ENCODE measurements at regions not wholly inside any gene's neighbourhood (a gene's known extent, or its start where the extent isn't known, plus 50 kb on each side); places are given as distances from the start of the nearest gene placed in this dataset.
A peak's percentile ranks its signal among the peaks of the same experiment; 100 is the strongest.

DNA sequence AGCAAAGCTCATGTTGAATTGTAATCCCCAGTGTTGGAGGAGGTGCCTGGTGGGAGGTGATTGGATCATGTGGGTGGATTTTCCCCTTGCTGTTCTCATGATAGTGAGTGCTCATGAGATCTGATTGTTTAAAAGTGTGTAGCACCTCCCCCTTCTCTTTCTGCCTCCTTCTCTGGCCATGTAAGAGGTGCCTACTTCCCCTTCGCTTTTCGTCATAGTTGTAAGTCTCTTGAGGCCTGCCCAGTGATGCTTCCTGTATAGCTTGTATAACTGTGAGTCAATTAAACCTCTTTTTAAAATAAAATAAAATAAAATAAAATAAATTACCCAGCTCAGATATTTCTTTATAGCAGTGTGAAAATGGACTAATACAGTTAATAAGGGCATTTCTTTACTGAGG, 1025.7 kb downstream of the PLA2G4A start:
- FAIRE-seq: no peak
- no peak for DNase-seq (ENCODE audit: insufficient read length, low spot score)

DNA sequence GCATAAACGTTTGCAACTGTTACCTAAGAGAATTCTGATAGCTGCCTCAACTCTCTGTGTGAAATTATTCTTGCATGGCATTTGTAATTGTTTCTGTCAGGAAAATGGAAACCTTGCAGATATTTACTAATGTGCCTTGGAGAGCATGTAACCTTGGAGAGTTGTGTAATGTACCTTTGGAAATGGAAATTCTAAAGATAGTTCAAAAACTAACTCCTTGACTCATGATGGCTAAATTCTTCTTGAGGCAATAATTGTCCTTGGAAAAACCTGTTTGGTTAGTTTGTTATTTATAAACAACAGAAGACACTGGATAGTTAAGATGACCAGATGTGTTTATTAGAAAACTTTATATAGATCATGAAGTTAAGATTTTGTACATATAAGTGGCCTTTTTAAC, 1033.8 kb downstream of the PLA2G4A start:
- DNase-seq (ENCODE audit: insufficient read length, low spot score) (no peak), FAIRE-seq (no peak)

- no peak for FAIRE-seq
Observed at GRCh38 chr1:187870552-187870951, 1041.8 kb downstream of the PLA2G4A start.

DNA sequence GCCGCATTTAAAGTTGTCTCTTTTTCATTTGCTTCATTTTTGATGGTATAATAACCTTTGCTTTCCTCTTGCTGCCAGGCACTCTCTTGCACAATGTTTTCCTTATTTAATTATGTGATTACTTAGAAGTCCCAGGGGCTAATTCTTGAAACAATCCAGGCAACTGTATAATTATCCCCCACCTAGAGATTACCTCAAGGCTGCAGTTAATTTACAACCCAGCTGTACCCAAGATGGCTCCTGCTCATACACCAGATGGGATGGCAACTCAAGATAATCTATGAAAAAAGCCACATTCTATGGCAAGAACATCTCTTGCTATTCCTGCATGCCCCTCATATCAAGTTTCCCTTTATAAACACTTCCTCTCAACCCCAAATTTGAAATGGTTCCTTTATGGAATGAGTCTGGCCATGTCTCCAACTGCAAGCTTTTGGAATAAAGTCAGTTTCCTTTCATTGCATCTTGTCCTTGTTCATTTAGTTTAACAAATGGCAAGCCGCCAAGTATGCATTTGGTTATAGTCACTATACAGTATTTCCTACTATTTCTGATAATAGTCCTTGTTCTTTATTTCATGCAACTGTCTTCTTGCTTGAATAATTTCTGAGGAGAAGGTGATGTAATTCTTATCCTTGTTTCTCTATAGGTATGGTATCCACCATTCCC, 1042.6 kb downstream of the PLA2G4A start:
- no peak for FAIRE-seq
- no peak for DNase-seq (ENCODE audit: insufficient read length, low spot score)

More at GRCh38 chr1:187870552-187870951, 1041.8 kb downstream of the PLA2G4A start:
- no peak for DNase-seq (ENCODE audit: insufficient read length, low spot score)

GRCh38 chr1:187872550-187872949, 1043.8 kb downstream of the PLA2G4A start:
- no peak for FAIRE-seq
- no peak for DNase-seq (ENCODE audit: insufficient read length, low spot score)

GRCh38 chr1:187873126-187873525, 1044.4 kb downstream of the PLA2G4A start:
- DNase-seq (ENCODE audit: insufficient read length, low spot score) (no peak), FAIRE-seq (no peak)

DNA sequence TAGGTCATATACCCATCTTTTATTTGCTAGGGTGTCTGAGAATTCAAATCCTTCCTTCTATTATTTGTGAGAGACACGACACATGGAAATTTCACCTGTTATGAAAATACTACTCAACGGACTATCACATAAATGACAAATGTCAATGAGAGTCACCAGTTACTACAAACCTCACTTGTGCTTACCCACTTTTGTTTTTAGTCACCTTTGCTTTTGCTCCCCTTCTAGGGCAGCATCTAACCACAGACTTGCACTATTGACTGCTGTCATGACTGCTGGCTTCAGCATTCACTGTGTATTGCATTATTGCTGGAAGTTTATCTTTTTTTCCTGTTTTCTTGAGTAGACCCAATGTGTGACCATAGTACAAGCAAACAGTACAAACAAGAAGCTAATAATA, 1048.0 kb downstream of the PLA2G4A start:
- DNase-seq (ENCODE audit: insufficient read length, low spot score) (no peak), FAIRE-seq (no peak)

DNA sequence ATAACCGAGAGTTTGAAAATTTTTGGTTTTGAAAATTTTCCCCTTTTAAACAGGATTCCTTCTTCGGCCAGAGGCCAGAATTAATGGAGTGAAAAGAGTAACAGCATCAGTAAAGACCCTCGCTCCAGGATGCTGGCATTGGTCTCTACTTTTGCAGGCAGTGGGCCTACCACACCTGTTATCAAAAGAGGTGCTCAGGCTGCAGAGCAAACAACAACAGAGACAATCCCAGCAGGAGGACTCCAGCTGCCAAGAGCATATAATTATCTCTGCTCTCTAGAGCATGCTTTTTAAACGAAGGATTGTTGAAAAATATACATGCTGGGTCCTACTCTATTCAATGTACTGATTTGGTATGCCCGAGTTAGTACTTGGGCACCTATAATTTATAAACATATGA, 1048.5 kb downstream of the PLA2G4A start:
- no peak for FAIRE-seq
- no peak for DNase-seq (ENCODE audit: insufficient read length, low spot score)

DNA sequence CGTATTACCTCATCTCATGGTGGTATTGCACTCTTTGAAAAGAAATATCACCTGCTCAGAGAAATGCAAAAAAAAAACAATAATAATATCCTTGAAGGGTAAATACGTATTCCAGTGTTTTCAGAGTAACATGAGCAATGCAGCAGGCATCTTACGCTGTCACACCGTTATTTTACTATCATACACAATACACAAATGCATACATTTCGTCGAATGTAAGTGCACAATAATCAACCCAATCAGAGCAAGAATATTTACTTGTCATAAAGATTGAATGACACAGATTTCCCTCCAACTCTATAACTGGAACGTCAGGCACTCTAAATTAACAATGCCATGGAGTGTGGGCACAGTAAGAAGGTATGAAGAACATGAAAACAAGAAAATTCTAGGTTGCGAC, 1050.1 kb downstream of the PLA2G4A start:
- DNase-seq (ENCODE audit: insufficient read length, low spot score) (no peak), FAIRE-seq (no peak)

DNA sequence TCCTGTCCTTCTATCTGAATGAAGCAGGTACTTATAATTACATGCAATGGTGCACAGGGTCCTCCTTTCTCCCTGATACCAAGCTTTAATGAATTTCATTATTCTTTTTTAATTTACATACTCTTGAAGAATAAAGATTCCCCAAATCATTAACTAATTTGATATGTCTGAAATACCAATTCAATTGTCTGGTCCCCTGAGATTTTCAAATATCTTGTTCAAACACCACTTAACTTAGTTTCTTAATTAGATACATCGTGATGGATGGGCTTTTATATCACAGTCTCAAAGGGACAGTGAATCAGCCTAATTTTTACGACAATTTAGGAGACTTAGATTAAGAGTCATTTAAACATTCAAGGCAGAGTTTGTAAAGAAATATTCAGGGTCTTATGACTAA, 1054.6 kb downstream of the PLA2G4A start:
- FAIRE-seq (no peak), DNase-seq (ENCODE audit: insufficient read length, low spot score) (no peak)

GRCh38 chr1:187891993-187892682, 1063.4 kb downstream of the PLA2G4A start:
- no peak for DNase-seq (ENCODE audit: insufficient read length, low spot score)
- no peak for FAIRE-seq

DNA sequence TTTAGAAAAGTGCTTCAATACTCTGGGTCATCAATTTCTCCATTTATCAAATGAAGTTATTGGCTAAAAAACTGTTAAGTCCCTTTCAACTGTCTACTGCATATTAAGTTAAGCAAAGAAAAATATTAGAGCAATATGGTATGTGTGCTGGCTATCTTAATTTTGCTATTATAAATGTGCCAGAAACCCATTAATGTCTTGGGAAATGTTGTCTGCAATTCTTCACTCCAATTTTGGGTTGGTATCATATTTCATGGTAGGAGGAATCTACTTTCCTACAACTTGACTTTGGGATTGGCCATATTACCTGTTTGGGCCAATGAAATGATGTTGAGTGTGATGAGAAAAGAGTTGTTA, 1063.9 kb downstream of the PLA2G4A start:
- DNase-seq (ENCODE audit: insufficient read length, low spot score) (no peak), FAIRE-seq (no peak)

DNA sequence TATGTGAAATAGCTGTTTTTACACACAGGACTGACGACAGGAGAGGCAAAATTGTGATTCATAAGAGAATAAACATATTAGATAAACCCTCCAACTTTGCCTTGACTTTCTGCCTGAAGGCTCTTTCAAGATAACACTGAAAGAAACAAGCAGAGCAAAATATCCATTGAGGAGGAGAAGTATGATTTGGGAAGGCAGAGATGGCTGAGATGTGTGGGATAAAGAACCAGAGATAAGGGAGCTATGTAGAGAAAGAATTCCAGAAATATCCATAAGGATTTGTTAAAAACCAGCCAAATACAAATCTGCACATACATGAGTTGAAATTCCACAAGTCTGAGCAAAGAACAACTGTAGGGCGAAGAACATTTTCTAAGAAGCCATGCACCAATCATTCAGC, 1064.7 kb downstream of the PLA2G4A start:
- FAIRE-seq (no peak), DNase-seq (ENCODE audit: insufficient read length, low spot score) (no peak)

- FAIRE-seq (no peak), DNase-seq (ENCODE audit: insufficient read length, low spot score) (no peak)
Observed at GRCh38 chr1:187894349-187894748, 1065.6 kb downstream of the PLA2G4A start.

DNA sequence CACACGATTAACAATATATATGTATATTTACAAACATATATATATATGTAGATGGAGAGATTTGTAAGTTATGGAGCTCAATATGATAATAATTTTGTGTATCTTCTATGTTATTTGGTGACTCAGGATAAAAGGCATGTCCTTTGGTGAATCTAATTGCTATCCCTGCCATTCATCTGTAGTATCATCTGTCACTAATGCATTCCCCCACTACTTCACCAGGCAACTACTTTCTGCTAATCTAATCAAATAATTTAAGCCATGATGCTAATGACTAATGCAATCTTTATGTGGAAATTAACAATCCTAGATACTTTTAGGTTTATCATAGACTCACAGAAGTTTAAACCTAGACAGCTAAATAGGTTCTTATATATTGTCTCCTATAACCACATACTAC, 1074.5 kb downstream of the PLA2G4A start:
- FAIRE-seq: no peak
- DNase-seq (ENCODE audit: insufficient read length, low spot score): no peak

DNA sequence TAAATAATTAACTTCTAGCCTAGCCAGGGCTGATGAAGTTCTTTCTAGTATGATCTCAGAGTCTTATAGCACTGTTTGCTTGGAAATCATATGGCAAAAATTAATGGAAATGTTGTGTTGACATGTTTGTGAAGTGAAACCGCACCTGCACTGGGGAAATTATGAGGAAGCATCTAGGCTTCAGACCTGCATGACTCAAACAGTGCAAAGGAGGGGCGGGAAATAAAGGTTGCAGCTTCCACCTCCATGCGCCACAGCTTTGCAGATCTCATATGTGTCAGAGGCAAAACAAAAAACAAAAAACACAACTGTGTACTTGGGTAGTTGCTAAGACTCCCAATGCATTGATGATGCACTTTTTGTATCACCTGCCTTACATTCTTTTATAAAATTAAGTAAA, 1080.6 kb downstream of the PLA2G4A start:
- DNase-seq (ENCODE audit: insufficient read length, low spot score) (no peak), FAIRE-seq (no peak)

DNA sequence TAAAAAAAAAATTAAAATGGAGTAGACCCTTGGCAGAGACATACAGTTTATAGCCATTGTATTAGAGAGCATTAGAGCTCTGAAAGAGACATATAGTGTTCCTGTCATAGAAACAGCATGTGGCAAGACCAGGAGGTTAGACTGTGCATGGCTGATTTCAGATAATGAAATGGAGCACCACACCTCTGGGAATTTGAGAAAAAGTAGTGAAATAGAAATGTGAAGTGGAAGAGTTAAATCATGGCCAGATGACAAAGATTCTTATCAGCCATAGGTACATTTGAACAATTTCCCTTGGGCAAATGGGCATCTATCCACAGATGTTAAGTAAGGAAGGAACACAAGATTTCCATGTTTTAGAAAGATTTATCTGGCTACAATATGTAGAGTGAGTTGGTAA, 1083.1 kb downstream of the PLA2G4A start:
- DNase-seq (ENCODE audit: insufficient read length, low spot score) (no peak), FAIRE-seq (no peak)

DNA sequence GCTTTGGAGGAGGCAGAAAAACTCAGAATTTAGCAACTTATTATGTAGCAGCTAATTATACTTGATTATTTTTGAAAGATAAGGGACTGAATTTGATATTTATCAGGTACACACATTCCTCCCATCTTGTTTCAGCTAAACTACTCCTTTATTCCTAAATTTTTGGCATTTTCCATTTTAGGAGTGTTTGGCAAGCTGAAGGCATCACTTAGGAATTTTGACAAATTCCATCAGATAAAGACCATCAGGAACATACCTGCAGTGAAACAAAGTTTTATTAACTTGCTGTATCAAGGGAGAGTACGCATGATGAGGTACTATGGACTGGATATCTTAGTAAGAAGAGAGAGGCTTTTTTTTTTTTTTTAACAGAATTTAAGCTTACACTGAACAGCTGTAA, 1092.2 kb downstream of the PLA2G4A start:
- DNase-seq (ENCODE audit: insufficient read length, low spot score): no peak
- FAIRE-seq: no peak

- no peak for DNase-seq (ENCODE audit: insufficient read length, low spot score)
- FAIRE-seq: no peak
Observed at GRCh38 chr1:187921426-187921825, 1092.7 kb downstream of the PLA2G4A start.

DNA sequence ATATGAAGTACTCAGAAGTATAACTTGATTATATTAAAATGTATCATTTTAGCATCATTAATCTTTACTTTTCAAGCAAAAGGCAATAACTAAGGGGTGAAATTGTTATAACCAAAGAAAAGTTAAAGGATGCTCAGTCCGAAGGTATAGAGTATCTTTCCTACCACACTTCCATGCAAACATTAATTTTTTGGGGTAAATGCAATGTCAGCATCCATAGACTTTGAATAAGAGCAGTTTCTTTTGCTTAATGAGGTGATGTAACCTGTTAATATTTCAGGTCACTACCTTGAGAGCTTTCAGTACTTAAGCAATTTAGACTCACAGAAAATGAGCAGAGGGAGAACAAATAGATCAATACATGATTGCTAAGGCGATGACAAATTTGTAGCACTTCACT, 1093.5 kb downstream of the PLA2G4A start:
- DNase-seq (ENCODE audit: insufficient read length, low spot score): no peak
- no peak for FAIRE-seq

GRCh38 chr1:187924252-187924651, 1095.5 kb downstream of the PLA2G4A start:
- DNase-seq (ENCODE audit: insufficient read length, low spot score) (no peak), FAIRE-seq (no peak)

GRCh38 chr1:187928288-187928687, 1099.5 kb downstream of the PLA2G4A start:
- no peak for FAIRE-seq

GRCh38 chr1:187928696-187929095, 1099.9 kb downstream of the PLA2G4A start:
- FAIRE-seq (no peak), DNase-seq (ENCODE audit: insufficient read length, low spot score) (no peak)

More at GRCh38 chr1:187928288-187928687, 1099.5 kb downstream of the PLA2G4A start:
- DNase-seq (ENCODE audit: insufficient read length, low spot score): peak; percentile 6

Data from HTR-8/SVneo (cell line).